ENCODE measurements at regions not wholly inside any gene's neighbourhood (a gene's known extent, or its start where the extent isn't known, plus 50 kb on each side); places are given as distances from the start of the nearest gene placed in this dataset.
"Not testable (repeated sequence)": the region's sequence is repeated elsewhere in the genome, so short reads cannot be mapped to it uniquely, and the experiment has no call there.

- TF ChIP-seq, protein P1, sequence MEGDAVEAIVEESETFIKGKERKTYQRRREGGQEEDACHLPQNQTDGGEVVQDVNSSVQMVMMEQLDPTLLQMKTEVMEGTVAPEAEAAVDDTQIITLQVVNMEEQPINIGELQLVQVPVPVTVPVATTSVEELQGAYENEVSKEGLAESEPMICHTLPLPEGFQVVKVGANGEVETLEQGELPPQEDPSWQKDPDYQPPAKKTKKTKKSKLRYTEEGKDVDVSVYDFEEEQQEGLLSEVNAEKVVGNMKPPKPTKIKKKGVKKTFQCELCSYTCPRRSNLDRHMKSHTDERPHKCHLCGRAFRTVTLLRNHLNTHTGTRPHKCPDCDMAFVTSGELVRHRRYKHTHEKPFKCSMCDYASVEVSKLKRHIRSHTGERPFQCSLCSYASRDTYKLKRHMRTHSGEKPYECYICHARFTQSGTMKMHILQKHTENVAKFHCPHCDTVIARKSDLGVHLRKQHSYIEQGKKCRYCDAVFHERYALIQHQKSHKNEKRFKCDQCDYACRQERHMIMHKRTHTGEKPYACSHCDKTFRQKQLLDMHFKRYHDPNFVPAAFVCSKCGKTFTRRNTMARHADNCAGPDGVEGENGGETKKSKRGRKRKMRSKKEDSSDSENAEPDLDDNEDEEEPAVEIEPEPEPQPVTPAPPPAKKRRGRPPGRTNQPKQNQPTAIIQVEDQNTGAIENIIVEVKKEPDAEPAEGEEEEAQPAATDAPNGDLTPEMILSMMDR (IDR thresholded peaks at IDR 0.05; ENCODE audit: low read depth, low read length) = no peak
- Histone ChIP-seq H3K27me3 (ENCODE audit: control insufficient read depth, insufficient read depth, low read length) (no peaks in the 10 kb centered on the region), H3K9me3 (ENCODE audit: control insufficient read depth, insufficient read depth, low read length) (no peaks in the 10 kb centered on the region), H3K27ac (ENCODE audit: low read depth, low read length) (no peak overlapping the region), H3K4me3 (ENCODE audit: low read depth, low read length) (no peak overlapping the region)
- DNase-seq (ENCODE audit: low read depth, low spot score) = no peak
- CTCF ChIA-PET = interaction anchor here (0.6 to 0.8 kb wide), 3 partner anchors 10 to 15 kb away, joined by 4 to 6 read pairs (median 4); no protein-coding TSS in a partner anchor
- POLR2A ChIA-PET = no interaction called here
These were observed 133.1 kb downstream of the MACIR start for GRCh38 chr5:103391659-103392058.

DNA sequence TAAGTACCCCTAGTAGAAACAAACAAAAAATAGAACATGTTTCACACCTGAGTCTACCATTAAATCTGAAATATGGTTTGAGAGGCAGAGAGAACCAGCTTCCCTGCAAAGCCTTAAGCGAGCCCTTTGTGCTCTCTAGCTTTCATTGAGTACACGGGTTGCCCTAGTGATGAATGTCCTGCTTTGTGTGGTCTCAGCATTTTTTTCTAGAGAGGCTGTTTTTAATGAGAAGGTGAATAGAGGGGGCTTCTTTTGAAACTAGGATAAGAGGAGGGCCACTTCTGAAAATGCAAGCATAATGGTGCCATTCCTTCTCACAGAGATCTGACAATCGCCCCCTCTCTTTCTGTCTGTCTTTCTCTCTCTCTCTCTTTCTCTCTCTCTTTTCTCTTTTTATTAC is 131.3 kb downstream of the MACIR start:
- Histone ChIP-seq H3K27ac (ENCODE audit: low read depth, low read length) (no peak overlapping the region), H3K9me3 (ENCODE audit: control insufficient read depth, insufficient read depth, low read length) (no peaks in the 10 kb centered on the region), H3K4me3 (ENCODE audit: low read depth, low read length) (no peak overlapping the region), H3K27me3 (ENCODE audit: control insufficient read depth, insufficient read depth, low read length) (no peaks in the 10 kb centered on the region)
- no peak for DNase-seq (ENCODE audit: low read depth, low spot score)
- TF ChIP-seq, protein P1 (IDR thresholded peaks at IDR 0.05; ENCODE audit: low read depth, low read length) = no peak
- POLR2A ChIA-PET = no interaction called here
- CTCF ChIA-PET = no interaction called here

DNA sequence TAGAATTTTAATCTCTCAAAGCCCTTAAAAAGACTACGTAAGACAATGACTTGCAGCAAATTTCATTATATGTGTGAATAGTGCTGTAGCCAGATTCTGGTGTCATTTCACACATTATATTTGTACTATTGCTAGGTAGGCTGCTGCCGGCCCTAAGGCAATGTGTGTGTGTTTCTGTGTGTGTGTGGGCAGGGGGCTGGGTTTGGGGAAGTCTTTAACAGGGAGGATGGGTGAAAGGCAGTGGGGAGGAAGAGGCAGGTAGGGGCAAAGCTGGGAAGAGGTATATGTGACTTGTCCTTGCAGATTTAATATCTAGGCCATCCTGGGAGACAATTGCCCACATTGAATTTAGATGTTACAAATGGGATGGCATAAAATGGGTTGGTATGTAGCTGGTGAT is 130.8 kb downstream of the MACIR start:
- POLR2A ChIA-PET = no interaction called here
- TF ChIP-seq, protein P1 (IDR thresholded peaks at IDR 0.05; ENCODE audit: low read depth, low read length) = no peak
- CTCF ChIA-PET = no interaction called here
- Histone ChIP-seq H3K27me3 (ENCODE audit: control insufficient read depth, insufficient read depth, low read length) (no peaks in the 10 kb centered on the region), H3K9me3 (ENCODE audit: control insufficient read depth, insufficient read depth, low read length) (no peaks in the 10 kb centered on the region), H3K27ac (ENCODE audit: low read depth, low read length) (no peak overlapping the region), H3K4me3 (ENCODE audit: low read depth, low read length) (no peak overlapping the region)
- DNase-seq (ENCODE audit: low read depth, low spot score) = no peak

GRCh38 chr5:103385722-103386121 is 127.2 kb downstream of the MACIR start:
- Histone ChIP-seq H3K9me3 (ENCODE audit: control insufficient read depth, insufficient read depth, low read length) (no peaks in the 10 kb centered on the region), H3K27ac (ENCODE audit: low read depth, low read length) (no peak overlapping the region), H3K4me3 (ENCODE audit: low read depth, low read length) (no peak overlapping the region), H3K27me3 (ENCODE audit: control insufficient read depth, insufficient read depth, low read length) (no peaks in the 10 kb centered on the region)
- POLR2A ChIA-PET = no interaction called here
- TF ChIP-seq, protein P1 (IDR thresholded peaks at IDR 0.05; ENCODE audit: low read depth, low read length) = peak; percentile 35
- DNase-seq (ENCODE audit: low read depth, low spot score) = no peak
- CTCF ChIA-PET = interaction anchor here (1.2 kb wide), 1 partner anchor 13 kb away, joined by 3 read pairs; no protein-coding TSS in a partner anchor

- CTCF ChIA-PET; H3K9me3 ChIP-seq (ENCODE audit: control insufficient read depth, insufficient read depth, low read length); POLR2A ChIA-PET; H3K4me3 ChIP-seq (ENCODE audit: low read depth, low read length); H3K27ac ChIP-seq (ENCODE audit: low read depth, low read length); DNase-seq (ENCODE audit: low read depth, low spot score); H3K27me3 ChIP-seq (ENCODE audit: control insufficient read depth, insufficient read depth, low read length): not testable (repeated sequence)
These were observed 119.1 kb downstream of the MACIR start for GRCh38 chr5:103377638-103378037.

Measured in AG04450 (cell line).